GM12875 (cell line): ENCODE measurements at regions not wholly inside any gene's neighbourhood (a gene's known extent, or its start where the extent isn't known, plus 50 kb on each side); places are given as distances from the start of the nearest gene placed in this dataset.

ENCODE experiments used
- H3K4me3 ChIP-seq: one replicate; pipeline ENCODE4 v1.5.1; 2011; ENCODE audit warnings: low read depth, low read length, control low read depth
- CTCF ChIP-seq: IDR thresholded peaks from 2 replicates; pipeline ENCODE4 v1.5.1; 2011; ENCODE audit warnings: low read depth, mild to moderate bottlenecking, control low read depth, inconsistent platforms, low read length, moderate library complexity, borderline replicate concordance; ENCODE audit not compliant: insufficient read depth

GRCh38 chr9:118236625-118237024 is 532.4 kb downstream of the TLR4 start:
- no peak for TF ChIP-seq CTCF
- no peak overlapping the region for H3K4me3 ChIP-seq

- TF ChIP-seq CTCF: no peak
Measured at GRCh38 chr9:118238139-118238538, 533.9 kb downstream of the TLR4 start.

DNA sequence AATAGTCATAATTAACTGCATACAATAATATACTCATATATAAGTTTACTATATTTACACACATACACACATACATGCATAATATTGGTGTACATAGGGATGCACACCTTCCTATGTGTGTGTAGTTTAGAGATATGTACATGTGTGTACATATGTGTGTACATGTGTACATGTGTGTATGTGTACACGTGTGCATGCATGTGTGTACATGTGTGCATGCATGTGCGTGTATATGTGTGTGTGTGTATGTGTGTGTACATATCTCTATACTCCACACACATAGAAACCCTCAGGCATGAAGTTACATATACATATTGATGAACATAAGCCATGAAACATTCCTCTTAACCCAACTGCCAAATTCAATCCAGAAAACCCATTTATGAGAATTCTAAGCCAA is 547.8 kb downstream of the TLR4 start:
- TF ChIP-seq CTCF: no peak
- no peak overlapping the region for H3K4me3 ChIP-seq

More at GRCh38 chr9:118238139-118238538, 533.9 kb downstream of the TLR4 start:
- no peak overlapping the region for H3K4me3 ChIP-seq

DNA sequence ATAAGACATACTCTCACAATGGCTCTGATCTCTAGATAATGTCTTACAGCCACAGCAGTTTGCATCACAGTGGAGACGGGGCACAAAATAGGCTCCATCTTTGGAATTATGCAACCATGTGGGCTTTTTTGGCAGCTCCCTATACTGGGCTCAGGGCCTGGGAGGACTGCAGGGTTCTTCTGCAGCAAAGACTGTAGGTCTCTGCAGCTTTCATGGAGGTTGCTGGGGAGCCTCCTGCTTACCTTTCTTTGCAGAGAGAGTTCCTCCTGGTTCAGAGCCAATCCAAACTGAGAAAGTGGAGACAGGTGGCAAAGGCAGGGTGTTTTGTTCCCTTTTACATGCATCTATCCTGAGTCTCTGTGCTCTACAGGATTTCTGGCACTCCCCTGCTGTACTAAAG is 558.0 kb downstream of the TLR4 start:
- no peak overlapping the region for H3K4me3 ChIP-seq
- no peak for TF ChIP-seq CTCF

DNA sequence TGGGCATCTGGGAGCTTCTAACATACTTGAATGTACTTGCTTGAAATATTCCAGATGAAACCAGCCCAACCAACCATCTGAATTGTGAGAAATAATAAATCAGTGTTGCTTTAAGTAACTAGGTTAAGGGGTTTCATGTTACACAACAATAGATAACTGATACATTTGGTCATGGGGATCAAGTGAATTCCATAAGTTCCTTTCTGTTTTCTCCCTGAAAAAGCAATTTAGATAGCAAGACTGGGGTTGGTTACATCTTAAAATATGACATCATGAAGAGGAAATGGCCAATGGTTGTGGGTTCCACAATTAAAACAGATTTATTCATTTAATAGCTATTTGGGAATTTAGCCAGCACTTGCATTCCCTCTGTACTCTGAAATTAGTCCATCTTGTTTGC is 559.7 kb downstream of the TLR4 start:
- no peak for TF ChIP-seq CTCF
- no peak overlapping the region for H3K4me3 ChIP-seq

- no peak overlapping the region for H3K4me3 ChIP-seq
- no peak for TF ChIP-seq CTCF
Measured at GRCh38 chr9:118268046-118268445, 563.8 kb downstream of the TLR4 start.

GRCh38 chr9:118269623-118270022 is 565.4 kb downstream of the TLR4 start:
- no peak overlapping the region for H3K4me3 ChIP-seq
- TF ChIP-seq CTCF: no peak
